Effector memory CD8-positive, alpha-beta T cell (primary cell): ENCODE measurements at regions not wholly inside any gene's neighbourhood (a gene's known extent, or its start where the extent isn't known, plus 50 kb on each side); places are given as distances from the start of the nearest gene placed in this dataset.

Experiments
- ATAC-seq: fragments of 150-1000 bp; cut with Tn5 transposase; replicated peaks from 2 replicates; pipeline ENCODE4 v1.10.0; 2021; ENCODE audit warnings: mild to moderate bottlenecking, moderate library complexity
- DNase-seq, 3 experiments: peaks; one replicate each; pipeline ENCODE4 v3.0.0; 2021
- H3K27ac Mint-ChIP-seq, 2 donors: one replicate each; pipeline ENCODE4 v1.8.0; 2022; ENCODE audit warnings: mild to moderate bottlenecking in 2 of 2, mixed read lengths in 2 of 2, moderate library complexity in 2 of 2
- H3K27me3 Mint-ChIP-seq, 2 donors: one replicate each; pipeline ENCODE4 v1.8.0; 2022; ENCODE audit warnings: mixed read lengths in 2 of 2
- H3K36me3 Mint-ChIP-seq: one replicate; pipeline ENCODE4 v1.8.0; 2022; ENCODE audit warnings: mild to moderate bottlenecking, moderate library complexity, mixed read lengths; ENCODE audit not compliant: insufficient read depth
- H3K4me1 Mint-ChIP-seq, 2 donors: one replicate each; pipeline ENCODE4 v1.8.0; 2022; ENCODE audit warnings: low read depth in 2 of 2, mixed read lengths in 2 of 2
- H3K4me3 Mint-ChIP-seq, 2 donors: one replicate each; pipeline ENCODE4 v1.8.0; 2022; ENCODE audit warnings: mild to moderate bottlenecking in 2 of 2, mixed read lengths in 2 of 2, moderate library complexity in 2 of 2
- H3K9me3 Mint-ChIP-seq, 2 donors: one replicate each; pipeline ENCODE4 v1.8.0; 2022; ENCODE audit warnings: mixed read lengths in 2 of 2

DNA sequence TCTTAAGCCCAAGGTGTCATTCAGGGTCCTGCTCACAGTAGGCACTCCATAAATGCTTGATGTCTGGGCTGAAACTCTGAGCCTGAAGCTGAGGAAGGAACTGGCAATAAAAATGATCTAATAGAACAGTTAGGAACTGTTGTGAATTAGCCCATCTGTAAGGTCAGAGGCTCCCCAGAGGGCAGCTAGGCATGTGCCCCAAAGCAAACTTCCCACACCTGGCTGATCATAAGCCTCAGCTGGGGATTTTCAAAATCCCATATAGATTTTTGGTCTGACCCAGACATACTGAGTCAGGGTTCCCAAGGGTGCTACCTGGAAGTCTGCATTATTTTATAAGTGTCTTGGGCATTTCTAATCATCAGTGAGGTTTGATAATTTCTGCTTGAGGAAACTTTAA, 309.4 kb upstream of the PROX1 start:
- Mint-ChIP-seq H3K4me3 (no peak overlapping the region), H3K9me3 (no peaks in the 10 kb centered on the region), H3K36me3 (no peaks in the 10 kb centered on the region), H3K4me1 (no peaks in the 10 kb centered on the region), H3K27ac (no peak overlapping the region), H3K27me3 (no peaks in the 10 kb centered on the region)
- no peak for DNase-seq
- ATAC-seq = no peak

GRCh38 chr1:213678753-213679152, 309.0 kb upstream of the PROX1 start:
- DNase-seq (no peak), ATAC-seq (no peak)
- H3K9me3 Mint-ChIP-seq = no peaks in the 10 kb centered on the region
- H3K27me3 Mint-ChIP-seq = no peaks in the 10 kb centered on the region
- no peaks in the 10 kb centered on the region for H3K4me1 Mint-ChIP-seq
- H3K27ac Mint-ChIP-seq = no peak overlapping the region
- no peaks in the 10 kb centered on the region for H3K36me3 Mint-ChIP-seq
- no peak overlapping the region for H3K4me3 Mint-ChIP-seq

DNA sequence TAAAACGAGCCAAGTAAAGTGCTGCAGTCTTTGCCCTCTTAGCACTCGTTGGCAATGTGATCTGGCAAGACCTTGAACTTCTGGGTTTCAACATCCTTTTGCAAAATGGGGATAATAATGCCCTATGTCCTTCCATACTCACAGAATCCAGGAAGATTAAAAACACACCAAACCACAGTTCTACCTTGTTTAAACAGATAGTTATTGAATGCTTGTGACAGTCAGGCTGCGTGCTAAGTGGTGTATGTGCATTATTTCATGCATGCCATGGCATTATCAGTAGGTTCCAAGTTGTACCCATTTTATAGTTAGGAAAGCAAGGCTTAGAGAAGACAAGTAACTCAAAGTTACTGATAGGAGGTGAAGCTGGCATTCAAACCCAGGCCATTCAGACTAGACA, 308.6 kb upstream of the PROX1 start:
- DNase-seq = no peak
- H3K4me3 Mint-ChIP-seq = no peak overlapping the region
- H3K27ac Mint-ChIP-seq = no peak overlapping the region
- no peaks in the 10 kb centered on the region for H3K36me3 Mint-ChIP-seq
- no peaks in the 10 kb centered on the region for H3K9me3 Mint-ChIP-seq
- H3K27me3 Mint-ChIP-seq = no peaks in the 10 kb centered on the region
- no peak for ATAC-seq
- no peaks in the 10 kb centered on the region for H3K4me1 Mint-ChIP-seq

DNA sequence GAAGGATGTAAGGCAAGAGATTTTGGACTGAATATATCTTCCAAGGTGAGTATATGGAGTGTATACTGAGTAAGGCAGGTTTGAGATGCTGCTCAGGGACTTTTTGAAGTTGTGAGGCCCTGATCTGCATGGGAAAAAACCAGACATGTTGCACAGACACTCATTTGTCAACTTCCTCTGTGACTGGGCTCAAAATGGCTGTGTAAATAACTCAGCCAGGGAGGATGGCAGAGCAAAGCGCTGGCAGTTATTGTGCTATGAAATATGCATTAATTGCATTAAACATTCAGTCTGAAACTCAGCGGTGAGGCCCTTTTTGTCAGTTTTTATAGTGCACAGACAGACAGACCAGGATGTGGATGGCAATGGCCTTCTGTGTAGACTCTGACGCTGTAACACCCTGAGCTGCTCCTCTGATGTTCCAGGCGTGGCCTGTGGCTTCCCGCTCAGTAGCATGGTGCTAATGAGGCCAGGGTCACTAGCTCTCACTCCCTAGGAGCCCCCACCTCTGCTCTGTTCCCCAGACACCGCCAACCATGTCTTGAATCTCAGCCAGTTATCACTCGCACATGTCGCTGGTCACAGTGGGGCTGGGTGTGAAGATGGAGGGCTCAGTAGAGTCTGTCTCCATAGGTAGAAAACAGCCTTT, 307.0 kb upstream of the PROX1 start:
- H3K27me3 Mint-ChIP-seq = no peaks in the 10 kb centered on the region
- H3K9me3 Mint-ChIP-seq = peaks cover 0 to 2% of the 10 kb centered on the region in 2 donors
- no peak overlapping the region for H3K4me3 Mint-ChIP-seq
- no peak for DNase-seq
- no peak overlapping the region for H3K27ac Mint-ChIP-seq
- H3K4me1 Mint-ChIP-seq = no peaks in the 10 kb centered on the region
- no peaks in the 10 kb centered on the region for H3K36me3 Mint-ChIP-seq
- no peak for ATAC-seq

GRCh38 chr1:213681788-213682340, 305.9 kb upstream of the PROX1 start:
- no peaks in the 10 kb centered on the region for H3K4me1 Mint-ChIP-seq
- DNase-seq (no peak), ATAC-seq (no peak)
- H3K9me3 Mint-ChIP-seq = peaks cover 0 to 2% of the 10 kb centered on the region in 2 donors
- no peak overlapping the region for H3K27ac Mint-ChIP-seq
- H3K36me3 Mint-ChIP-seq = no peaks in the 10 kb centered on the region
- H3K27me3 Mint-ChIP-seq = no peaks in the 10 kb centered on the region
- H3K4me3 Mint-ChIP-seq = no peak overlapping the region

GRCh38 chr1:213683529-213683928, 304.2 kb upstream of the PROX1 start:
- no peaks in the 10 kb centered on the region for H3K4me1 Mint-ChIP-seq
- no peak overlapping the region for H3K27ac Mint-ChIP-seq
- DNase-seq (no peak), ATAC-seq (no peak)
- H3K36me3 Mint-ChIP-seq = no peaks in the 10 kb centered on the region
- H3K4me3 Mint-ChIP-seq = no peak overlapping the region
- H3K27me3 Mint-ChIP-seq = no peaks in the 10 kb centered on the region
- H3K9me3 Mint-ChIP-seq = peaks cover 0 to 3% of the 10 kb centered on the region in 2 donors

DNA sequence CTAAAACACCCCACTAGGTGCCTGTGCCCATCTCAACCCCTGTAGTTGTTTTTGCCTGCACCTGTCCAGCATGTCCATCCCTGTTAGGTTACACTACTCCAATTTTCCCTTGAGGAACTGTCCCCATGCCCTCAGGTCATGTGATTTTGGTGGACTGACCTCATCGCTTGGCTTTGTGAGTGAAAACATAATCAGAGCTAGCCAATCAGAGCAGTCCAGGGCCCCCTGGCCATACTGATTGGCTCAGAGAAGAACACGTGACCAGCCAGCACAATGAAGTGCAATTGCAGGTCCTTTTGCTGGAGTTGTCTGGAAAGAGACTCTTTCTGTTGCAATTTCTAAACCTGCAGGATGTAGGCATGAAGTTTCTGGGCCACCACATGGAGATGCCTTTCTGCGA, 303.3 kb upstream of the PROX1 start:
- Mint-ChIP-seq H3K27ac (no peak overlapping the region), H3K9me3 (peaks cover 0 to 3% of the 10 kb centered on the region in 2 donors), H3K4me1 (no peaks in the 10 kb centered on the region), H3K27me3 (no peaks in the 10 kb centered on the region), H3K4me3 (no peak overlapping the region), H3K36me3 (no peaks in the 10 kb centered on the region)
- ATAC-seq (no peak), DNase-seq (no peak)

DNA sequence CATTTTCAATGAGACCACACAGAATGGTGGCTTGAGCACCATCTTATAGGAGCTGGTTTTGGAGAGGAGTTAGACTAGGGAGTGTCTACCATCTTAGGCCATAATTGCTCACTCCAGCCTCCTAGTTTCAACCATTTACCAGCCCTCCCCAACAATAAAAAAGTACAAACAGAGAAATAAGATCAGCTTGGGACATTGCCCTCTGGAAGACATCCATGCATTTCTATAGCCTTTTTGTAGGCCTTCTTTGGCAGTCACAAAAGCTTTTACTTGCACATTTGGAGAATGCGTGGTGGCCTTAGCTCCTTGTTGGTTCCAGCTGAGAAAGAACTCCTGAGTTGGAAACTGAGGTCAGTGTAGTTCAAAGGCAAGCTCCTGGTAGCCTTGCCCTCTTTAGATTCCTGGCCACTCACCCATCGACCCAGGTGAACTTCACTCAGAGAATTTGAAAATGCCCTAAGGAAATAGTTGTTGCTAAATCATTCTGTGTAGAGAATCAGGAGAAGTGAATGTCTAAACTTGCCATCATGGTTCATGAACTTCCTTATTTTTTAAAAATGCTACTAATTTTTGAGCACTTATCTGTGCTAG, 301.7 kb upstream of the PROX1 start:
- Mint-ChIP-seq H3K4me3 (no peak overlapping the region), H3K9me3 (peaks cover 0 to 5% of the 10 kb centered on the region in 2 donors), H3K27me3 (no peaks in the 10 kb centered on the region), H3K27ac (no peak overlapping the region), H3K36me3 (no peaks in the 10 kb centered on the region), H3K4me1 (no peaks in the 10 kb centered on the region)
- ATAC-seq = no peak
- no peak for DNase-seq

DNA sequence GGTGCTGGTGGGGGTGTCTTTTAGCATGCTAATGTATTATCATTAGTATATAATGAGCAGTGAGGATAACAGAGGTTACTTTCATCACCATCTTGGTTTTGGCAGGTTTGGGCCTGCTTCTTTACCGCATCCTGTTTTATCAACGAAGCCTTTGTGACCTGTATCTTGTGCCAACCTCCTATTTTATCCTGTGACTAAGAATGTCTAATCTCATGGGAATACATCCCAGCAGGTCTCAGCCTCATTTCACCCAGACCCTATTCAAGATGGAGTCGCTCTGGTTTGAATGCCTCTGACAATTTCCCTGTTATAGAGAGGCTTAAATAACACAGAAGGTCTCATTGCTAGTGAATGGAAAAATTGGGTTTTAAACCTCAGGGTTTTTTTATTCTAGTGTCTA, 300.8 kb upstream of the PROX1 start:
- DNase-seq (no peak), ATAC-seq (no peak)
- no peaks in the 10 kb centered on the region for H3K27me3 Mint-ChIP-seq

GRCh38 chr1:213687832-213688231, 299.9 kb upstream of the PROX1 start:
- Mint-ChIP-seq H3K9me3 (peaks cover 0 to 5% of the 10 kb centered on the region in 2 donors), H3K27ac (no peak overlapping the region), H3K36me3 (no peaks in the 10 kb centered on the region), H3K4me3 (no peak overlapping the region), H3K4me1 (no peaks in the 10 kb centered on the region), H3K27me3 (no peaks in the 10 kb centered on the region)
- no peak for ATAC-seq
- no peak for DNase-seq

More for the DNA sequence above, 300.8 kb upstream of the PROX1 start:
- Mint-ChIP-seq H3K27ac (no peak overlapping the region), H3K4me3 (no peak overlapping the region), H3K4me1 (no peaks in the 10 kb centered on the region), H3K9me3 (peaks cover 0 to 5% of the 10 kb centered on the region in 2 donors), H3K36me3 (no peaks in the 10 kb centered on the region)

DNA sequence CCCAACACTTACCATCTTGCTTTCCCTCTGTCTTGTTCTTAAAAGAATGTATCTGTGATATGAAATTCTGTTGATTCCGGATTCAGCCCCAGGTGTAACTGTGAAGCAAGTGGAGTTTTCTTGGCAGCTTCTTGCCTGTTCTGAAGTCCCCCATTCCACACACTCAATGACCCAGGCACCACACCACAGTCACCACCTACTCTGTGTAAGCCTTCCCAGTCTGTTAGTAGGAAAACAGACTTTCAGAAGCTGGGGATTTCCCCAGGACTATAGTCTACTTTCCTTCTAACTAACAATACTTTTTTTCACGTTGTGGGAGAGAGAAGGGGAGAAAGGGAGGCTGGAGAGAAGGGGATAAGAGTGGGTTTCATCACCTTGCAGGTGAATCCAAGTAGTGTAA, 299.1 kb upstream of the PROX1 start:
- peaks cover 0 to 5% of the 10 kb centered on the region in 2 donors for H3K9me3 Mint-ChIP-seq
- no peak overlapping the region for H3K4me3 Mint-ChIP-seq
- ATAC-seq = no peak
- H3K36me3 Mint-ChIP-seq = no peaks in the 10 kb centered on the region
- no peak for DNase-seq
- H3K4me1 Mint-ChIP-seq = no peaks in the 10 kb centered on the region
- no peaks in the 10 kb centered on the region for H3K27me3 Mint-ChIP-seq
- no peak overlapping the region for H3K27ac Mint-ChIP-seq

GRCh38 chr1:213689260-213689659, 298.5 kb upstream of the PROX1 start:
- no peak for ATAC-seq
- Mint-ChIP-seq H3K4me1 (no peaks in the 10 kb centered on the region), H3K4me3 (no peak overlapping the region), H3K9me3 (peaks cover 0 to 5% of the 10 kb centered on the region in 2 donors), H3K36me3 (no peaks in the 10 kb centered on the region), H3K27me3 (no peaks in the 10 kb centered on the region), H3K27ac (no peak overlapping the region)
- no peak for DNase-seq

- Mint-ChIP-seq H3K36me3 (no peaks in the 10 kb centered on the region), H3K4me3 (no peak overlapping the region), H3K4me1 (no peaks in the 10 kb centered on the region), H3K9me3 (peaks cover 0 to 3% of the 10 kb centered on the region in 2 donors), H3K27me3 (no peaks in the 10 kb centered on the region), H3K27ac (no peak overlapping the region)
- ATAC-seq (no peak), DNase-seq (no peak)
Measured at GRCh38 chr1:213690341-213690917, 297.3 kb upstream of the PROX1 start.

- H3K36me3 Mint-ChIP-seq = no peaks in the 10 kb centered on the region
- DNase-seq (no peak), ATAC-seq (no peak)
- H3K9me3 Mint-ChIP-seq = peaks cover 3 to 8% of the 10 kb centered on the region in 2 donors
- no peak overlapping the region for H3K27ac Mint-ChIP-seq
- H3K27me3 Mint-ChIP-seq = no peaks in the 10 kb centered on the region
- H3K4me1 Mint-ChIP-seq = no peaks in the 10 kb centered on the region
- no peak overlapping the region for H3K4me3 Mint-ChIP-seq
Measured at GRCh38 chr1:213692321-213692720, 295.5 kb upstream of the PROX1 start.
